Panc1 (cell line): ENCODE measurements at regions not wholly inside any gene's neighbourhood (a gene's known extent, or its start where the extent isn't known, plus 50 kb on each side); places are given as distances from the start of the nearest gene placed in this dataset.

ENCODE experiments used
- ATAC-seq: fragments of 200-7000 bp; cut with Tn5 transposase; 2 replicates; pipeline ENCODE4 v1.9.1; 2020; ENCODE audit warnings: mild to moderate bottlenecking, moderate library complexity
- BruUV-seq: library from RNA; stranded (reverse); fragments of 400-500 nt; replicated peaks from 2 replicates; lab custom pipeline; 2021; lab: Mats Ljungman, UMichigan
- CTCF ChIA-PET: fragments of 300-600 bp; sonication (Branson Sonifier 250); formaldehyde crosslinking; loops from one replicate; lab custom pipeline; 2022; ENCODE audit warnings: antibody characterized with exemption; lab: Charles Lee
- POLR2A ChIA-PET: fragments of 300-600 bp; sonication (Branson Sonifier 250); formaldehyde crosslinking; loops from one replicate; lab custom pipeline; 2022; ENCODE audit warnings: antibody characterized with exemption; lab: Charles Lee
- DNase-seq: peaks from one replicate; pipeline ENCODE4 v3.0.0-alpha.2; 2010; ENCODE audit warnings: low read depth, low spot score
- H3K27ac ChIP-seq: 2 replicates; pipeline ENCODE4 v1.5.1; 2011; ENCODE audit warnings: mild to moderate bottlenecking, low read length, inconsistent platforms
- H3K27me3 ChIP-seq: fragments of 200-500 bp; sonication (Bioruptor generic); 2 replicates; pipeline ENCODE4 v1.6.0; 2014; ENCODE audit warnings: low read length, inconsistent platforms; ENCODE audit not compliant: control insufficient read depth, insufficient read depth
- H3K36me3 ChIP-seq: fragments of 200-500 bp; sonication (Bioruptor generic); 2 replicates; pipeline ENCODE4 v1.5.1; 2014; ENCODE audit warnings: inconsistent platforms, mild to moderate bottlenecking, low read length, moderate library complexity; ENCODE audit not compliant: control insufficient read depth, insufficient read depth
- H3K4me1 ChIP-seq: 2 replicates; pipeline ENCODE4 v1.5.1; 2011; ENCODE audit warnings: inconsistent platforms, mild to moderate bottlenecking, low read length, moderate library complexity; ENCODE audit not compliant: control insufficient read depth, insufficient read depth
- H3K4me3 ChIP-seq, 2 experiments: 2 replicates each; pipeline ENCODE4 v1.5.1; 2011 to 2012; ENCODE audit warnings: low read depth in 2 of 2, low read length in 2 of 2, mild to moderate bottlenecking in 2 of 2, inconsistent platforms in 1 of 2, moderate library complexity in 1 of 2
- H3K9me3 ChIP-seq: fragments of 200-500 bp; sonication (Bioruptor generic); 2 replicates; pipeline ENCODE4 v1.5.1; 2014; ENCODE audit warnings: low read depth, mild to moderate bottlenecking, inconsistent platforms, low read length, moderate library complexity; ENCODE audit not compliant: control insufficient read depth, insufficient read depth
- CTCF ChIP-seq: fragments of 450-650 bp; IDR thresholded peaks from 2 replicates; pipeline ENCODE4 v1.5.1; 2017; ENCODE audit warnings: mild to moderate bottlenecking
- POLR2AphosphoS5 ChIP-seq: IDR thresholded peaks from 2 replicates; pipeline ENCODE4 v1.6.1; 2012; ENCODE audit warnings: mild to moderate bottlenecking, low read depth, low read length, moderate library complexity
- REST ChIP-seq, 2 experiments: IDR thresholded peaks; 2 replicates each; pipeline ENCODE4 v1.6.1; 2011 to 2012; ENCODE audit warnings: low read depth in 2 of 2, control low read depth in 1 of 2, low read length in 1 of 2, mild to moderate bottlenecking in 1 of 2, moderate library complexity in 1 of 2; ENCODE audit not compliant: insufficient read depth in 1 of 2
- SIN3A ChIP-seq: IDR thresholded peaks from 2 replicates; pipeline ENCODE4 v1.6.1; 2012; ENCODE audit warnings: low read depth, mild to moderate bottlenecking, low read length, moderate library complexity, borderline replicate concordance; ENCODE audit not compliant: insufficient read depth
- TCF7L2 ChIP-seq: IDR thresholded peaks from 2 replicates; pipeline ENCODE4 v1.6.1; 2011; ENCODE audit warnings: mild to moderate bottlenecking, low read depth, low read length, inconsistent platforms
- in situ Hi-C: cut with HindIII; loops from 2 replicates; pipeline ENCODE4 v1.10.0; 2016; ENCODE audit warnings: low sequenced_read_pairs, low pct_unique_long_range_greater_than_20kb
- intact Hi-C: fragments of 100-400 bp; cut with micrococcal nuclease; formaldehyde crosslinking; loops from one replicate; pipeline ENCODE4 v1.10.0; 2022; ENCODE audit not compliant: unreplicated experiment

- intact Hi-C loops (no loop called here), in situ Hi-C loops (no loop called here)
- no peaks in the 10 kb centered on the region for H3K27me3 ChIP-seq
- no peaks in the 10 kb centered on the region for H3K36me3 ChIP-seq
- DNase-seq = no peak
- POLR2A ChIA-PET = no interaction called here
- no peak overlapping the region for H3K4me3 ChIP-seq
- no peaks in the 10 kb centered on the region for H3K9me3 ChIP-seq
- no peaks in the 10 kb centered on the region for H3K4me1 ChIP-seq
- no peak for ATAC-seq
- no peak overlapping the region for H3K27ac ChIP-seq
- CTCF ChIA-PET = no interaction called here
- BruUV-seq = no TSS peak
- no peak for TF ChIP-seq POLR2AphosphoS5
Measured at GRCh38 chr18:40698129-40698528, 1256.9 kb upstream of the PIK3C3 start.

- DNase-seq (no peak), ATAC-seq (no peak)
- TF ChIP-seq TCF7L2 (no peak), POLR2AphosphoS5 (no peak), REST (IDR thresholded peaks at IDR 0.05; ENCODE audit: insufficient read depth in 1 of 2, low read depth in 2 of 2, low read length in 1 of 2) (no peak), SIN3A (no peak), CTCF (no peak)
- in situ Hi-C loops (no loop called here), intact Hi-C loops (no loop called here)
- CTCF ChIA-PET = no interaction called here
- H3K27ac ChIP-seq = no peak overlapping the region
- H3K27me3 ChIP-seq = no peaks in the 10 kb centered on the region
- POLR2A ChIA-PET = no interaction called here
- no peaks in the 10 kb centered on the region for H3K36me3 ChIP-seq
- no peaks in the 10 kb centered on the region for H3K4me1 ChIP-seq
- H3K9me3 ChIP-seq = no peaks in the 10 kb centered on the region
- no peak overlapping the region for H3K4me3 ChIP-seq
- no TSS peak for BruUV-seq
Measured at GRCh38 chr18:40695526-40695925, 1259.5 kb upstream of the PIK3C3 start.

GRCh38 chr18:40692871-40693270 is 1262.2 kb upstream of the PIK3C3 start:
- Histone ChIP-seq H3K27ac (no peak overlapping the region), H3K27me3 (no peaks in the 10 kb centered on the region), H3K36me3 (no peaks in the 10 kb centered on the region), H3K4me1 (no peaks in the 10 kb centered on the region), H3K4me3 (no peak overlapping the region), H3K9me3 (no peaks in the 10 kb centered on the region)
- ATAC-seq (no peak), DNase-seq (no peak)
- CTCF ChIA-PET = no interaction called here
- intact Hi-C loops = no loop called here
- TF ChIP-seq SIN3A = no peak
- no peak for TF ChIP-seq CTCF
- no peak for TF ChIP-seq REST (IDR thresholded peaks at IDR 0.05; ENCODE audit: insufficient read depth in 1 of 2, low read depth in 2 of 2, low read length in 1 of 2)
- TF ChIP-seq TCF7L2 = no peak
- POLR2A ChIA-PET = no interaction called here
- no TSS peak for BruUV-seq
- in situ Hi-C loops = no loop called here
